ENCODE measurements at regions not wholly inside any gene's neighbourhood (a gene's known extent, or its start where the extent isn't known, plus 50 kb on each side); places are given as distances from the start of the nearest gene placed in this dataset.

DNA sequence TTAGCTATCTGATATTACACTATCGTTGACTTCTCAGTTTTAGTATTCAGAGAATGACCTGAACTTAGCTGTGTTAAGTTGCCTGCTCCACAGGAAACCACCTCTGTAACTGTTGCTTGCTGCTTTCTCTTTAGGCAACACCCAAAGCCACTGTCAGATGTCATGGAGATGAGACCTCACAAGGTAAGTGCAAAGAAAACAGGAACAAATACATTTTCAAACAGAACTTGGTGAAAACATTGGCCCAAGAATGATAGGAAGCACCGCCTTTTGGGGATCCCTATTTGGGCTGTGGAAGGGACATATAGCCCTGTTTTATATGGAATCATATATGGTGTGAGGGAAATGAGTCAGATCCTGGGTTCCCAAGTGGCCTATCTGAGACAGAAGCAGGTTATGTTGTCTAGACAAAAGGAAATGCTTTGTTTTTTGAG is 143.4 kb downstream of the UBE2E3 start:
- TF ChIP-seq, protein P1, sequence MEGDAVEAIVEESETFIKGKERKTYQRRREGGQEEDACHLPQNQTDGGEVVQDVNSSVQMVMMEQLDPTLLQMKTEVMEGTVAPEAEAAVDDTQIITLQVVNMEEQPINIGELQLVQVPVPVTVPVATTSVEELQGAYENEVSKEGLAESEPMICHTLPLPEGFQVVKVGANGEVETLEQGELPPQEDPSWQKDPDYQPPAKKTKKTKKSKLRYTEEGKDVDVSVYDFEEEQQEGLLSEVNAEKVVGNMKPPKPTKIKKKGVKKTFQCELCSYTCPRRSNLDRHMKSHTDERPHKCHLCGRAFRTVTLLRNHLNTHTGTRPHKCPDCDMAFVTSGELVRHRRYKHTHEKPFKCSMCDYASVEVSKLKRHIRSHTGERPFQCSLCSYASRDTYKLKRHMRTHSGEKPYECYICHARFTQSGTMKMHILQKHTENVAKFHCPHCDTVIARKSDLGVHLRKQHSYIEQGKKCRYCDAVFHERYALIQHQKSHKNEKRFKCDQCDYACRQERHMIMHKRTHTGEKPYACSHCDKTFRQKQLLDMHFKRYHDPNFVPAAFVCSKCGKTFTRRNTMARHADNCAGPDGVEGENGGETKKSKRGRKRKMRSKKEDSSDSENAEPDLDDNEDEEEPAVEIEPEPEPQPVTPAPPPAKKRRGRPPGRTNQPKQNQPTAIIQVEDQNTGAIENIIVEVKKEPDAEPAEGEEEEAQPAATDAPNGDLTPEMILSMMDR (conservative IDR thresholded peaks at IDR 0.05; ENCODE audit: control insufficient read depth, insufficient read depth, low read depth, low read length): no peak
- peak; percentile 7 for DNase-seq (ENCODE audit: low read depth)
- H3K4me3 ChIP-seq (ENCODE audit: control insufficient read depth, low read depth, low read length): no peak overlapping the region

DNA sequence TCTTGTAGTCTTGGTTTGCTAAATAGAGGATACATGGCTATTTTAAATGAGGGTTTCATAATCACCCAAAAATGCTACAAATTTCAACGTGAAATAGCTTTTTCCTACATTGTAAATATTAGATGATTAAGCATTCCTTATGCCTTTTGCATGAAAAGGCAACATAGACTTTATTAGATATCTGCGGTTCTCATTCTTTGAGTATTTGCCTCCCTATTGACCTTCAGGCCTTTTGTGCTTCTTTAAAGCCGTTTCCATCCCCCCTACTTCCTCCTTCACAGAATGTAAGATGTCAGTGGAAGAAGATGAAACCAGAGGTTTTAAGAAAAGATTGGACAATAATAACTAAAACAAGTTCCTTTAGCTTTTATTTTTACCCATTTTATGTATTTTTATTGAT is 144.1 kb downstream of the UBE2E3 start:
- TF ChIP-seq, protein P1 (conservative IDR thresholded peaks at IDR 0.05; ENCODE audit: control insufficient read depth, insufficient read depth, low read depth, low read length): no peak
- DNase-seq (ENCODE audit: low read depth): peak; percentile 8

DNA sequence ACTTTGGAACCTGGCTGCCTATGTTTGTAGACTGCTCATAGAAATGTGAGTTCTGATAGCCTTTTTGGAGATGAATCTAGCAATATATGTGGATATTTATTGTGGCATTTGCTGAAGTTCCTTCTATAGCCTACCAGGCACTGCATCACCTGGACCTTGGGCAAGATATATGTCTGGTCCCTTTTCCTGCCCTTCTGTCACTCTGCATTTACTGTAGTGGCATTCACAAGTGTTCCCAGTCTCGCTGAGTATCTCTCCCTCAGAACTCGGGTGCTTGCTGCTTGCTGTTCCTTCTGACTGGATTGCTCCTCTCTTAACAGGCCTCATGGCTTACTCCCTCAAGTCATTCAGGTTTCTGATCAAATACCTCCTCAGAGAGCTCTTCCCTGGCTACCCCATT is 145.0 kb downstream of the UBE2E3 start:
- TF ChIP-seq, protein P1 (conservative IDR thresholded peaks at IDR 0.05; ENCODE audit: control insufficient read depth, insufficient read depth, low read depth, low read length): no peak
- H3K4me3 ChIP-seq (ENCODE audit: control insufficient read depth, low read depth, low read length): no peak overlapping the region
- no peak for DNase-seq (ENCODE audit: low read depth)

More for the DNA sequence above, 144.1 kb downstream of the UBE2E3 start:
- no peak overlapping the region for H3K4me3 ChIP-seq (ENCODE audit: control insufficient read depth, low read depth, low read length)

DNA sequence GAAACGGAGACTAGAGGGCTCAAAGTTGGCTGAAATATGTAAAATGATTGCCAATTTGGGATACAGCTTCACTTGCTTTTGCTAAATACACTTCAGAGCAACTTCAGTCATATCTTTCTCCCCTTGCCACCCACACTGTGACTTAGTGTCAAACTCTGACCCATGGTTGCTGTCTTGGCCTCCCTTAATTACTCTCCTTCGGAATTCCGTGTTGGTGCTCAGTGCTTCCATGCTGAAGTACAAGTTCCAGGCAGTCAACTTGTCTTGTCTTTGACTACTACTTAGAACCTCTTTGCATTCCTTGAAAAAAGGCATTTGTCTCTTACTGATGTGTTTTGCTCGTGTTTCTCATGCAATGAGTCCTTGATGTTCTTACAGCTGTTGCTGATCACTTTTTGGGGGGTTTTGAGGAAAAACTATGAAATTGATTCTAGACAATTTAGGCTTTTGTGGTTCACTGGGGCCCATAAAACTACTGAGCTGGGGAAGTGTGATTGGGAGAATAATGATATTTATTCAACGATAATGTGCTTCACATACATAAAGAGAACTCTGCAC is 146.0 kb downstream of the UBE2E3 start:
- H3K4me3 ChIP-seq (ENCODE audit: control insufficient read depth, low read depth, low read length): no peak overlapping the region
- no peak for DNase-seq (ENCODE audit: low read depth)

DNA sequence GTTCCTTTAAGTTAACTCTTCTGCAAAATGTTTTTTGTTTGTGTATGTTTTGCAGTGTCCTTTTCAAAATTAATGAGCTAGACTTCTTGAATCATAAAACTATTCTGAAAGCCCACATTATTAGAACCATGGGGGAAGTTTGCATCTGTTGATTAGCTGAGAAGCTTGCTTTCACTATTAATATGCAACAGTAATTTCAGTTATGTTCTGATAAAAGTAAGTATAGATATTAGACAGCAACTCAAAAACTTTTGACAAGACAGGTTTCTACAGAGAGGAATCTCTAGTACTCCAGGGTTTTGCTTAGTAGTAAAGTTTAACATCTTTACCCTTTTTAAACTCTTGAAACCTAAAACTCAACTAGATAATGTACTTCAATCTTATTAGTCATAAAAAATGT is 147.8 kb downstream of the UBE2E3 start:
- DNase-seq (ENCODE audit: low read depth): no peak
- H3K4me3 ChIP-seq (ENCODE audit: control insufficient read depth, low read depth, low read length): no peak overlapping the region
- TF ChIP-seq, protein P1 (conservative IDR thresholded peaks at IDR 0.05; ENCODE audit: control insufficient read depth, insufficient read depth, low read depth, low read length): no peak

More for the DNA sequence above, 146.0 kb downstream of the UBE2E3 start:
- TF ChIP-seq, protein P1 (conservative IDR thresholded peaks at IDR 0.05; ENCODE audit: control insufficient read depth, insufficient read depth, low read depth, low read length): no peak

DNA sequence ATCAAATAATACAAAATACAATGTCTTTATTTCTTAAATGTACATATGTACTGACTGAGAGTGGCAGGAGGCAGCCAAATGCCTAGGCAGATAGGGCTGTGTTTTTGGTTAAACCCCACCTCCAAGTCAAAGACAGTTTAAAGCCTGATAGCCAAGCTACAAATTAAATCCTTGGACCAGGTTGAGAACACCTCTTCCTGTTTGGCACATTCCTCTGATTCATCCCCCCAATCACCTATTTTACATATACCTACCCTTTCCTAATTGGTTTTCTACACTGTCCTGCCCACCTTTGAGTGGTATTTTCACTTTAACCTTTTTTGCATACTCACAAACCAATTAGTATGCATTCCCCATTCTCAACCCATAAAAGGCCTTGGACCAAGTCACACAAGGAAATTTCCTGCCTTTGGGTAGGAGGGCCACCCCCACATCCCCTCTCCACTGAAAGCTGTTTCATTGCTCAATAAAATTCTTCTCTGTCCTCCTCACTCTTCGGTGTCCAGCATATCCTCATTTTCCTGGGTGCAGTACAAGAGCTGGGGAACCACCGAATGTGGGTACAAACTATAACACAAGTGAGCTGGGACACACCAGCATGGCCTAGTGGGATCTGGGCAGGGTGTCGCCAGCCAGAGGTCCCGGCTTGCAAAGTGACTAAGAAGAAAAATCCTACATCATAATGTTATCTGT is 149.1 kb downstream of the UBE2E3 start:
- TF ChIP-seq, protein P1 (conservative IDR thresholded peaks at IDR 0.05; ENCODE audit: control insufficient read depth, insufficient read depth, low read depth, low read length): no peak
- no peak overlapping the region for H3K4me3 ChIP-seq (ENCODE audit: control insufficient read depth, low read depth, low read length)
- no peak for DNase-seq (ENCODE audit: low read depth)

Data from fibroblast of mammary gland (primary cell).